Right ventricle myocardium inferior (tissue), 1 donor: ENCODE measurements at regions not wholly inside any gene's neighbourhood (a gene's known extent, or its start where the extent isn't known, plus 50 kb on each side); places are given as distances from the start of the nearest gene placed in this dataset.

ENCODE experiments used
- ATAC-seq: fragments of 200-7000 bp; cut with Tn5 transposase; one replicate; pipeline ENCODE4 v1.9.1; 2020; ENCODE audit warnings: mild to moderate bottlenecking, moderate library complexity
- DNase-seq: peaks from one replicate; pipeline ENCODE4 v3.0.0; 2021; ENCODE audit errors: missing footprints
- intact Hi-C: fragments of 100-400 bp; cut with DNase I; formaldehyde crosslinking; loops from one replicate; pipeline ENCODE4 v1.11.0; 2022
- donor health status: DM: no; HTN: yes; CAD: no; lungs with severe emphysema.

- DNase-seq (no peak), ATAC-seq (no peak)
- intact Hi-C loops = no loop called here
Measured at GRCh38 chr12:77477907-77478533, 352.7 kb upstream of the NAV3 start.

- intact Hi-C loops = no loop called here
- DNase-seq = no peak
- ATAC-seq = no peak
Measured at GRCh38 chr12:77471801-77472200, 358.9 kb upstream of the NAV3 start.

- DNase-seq (no peak), ATAC-seq (no peak)
- intact Hi-C loops = no loop called here
Measured at GRCh38 chr12:77469578-77470333, 360.9 kb upstream of the NAV3 start.

GRCh38 chr12:77442633-77443032 lies 377.3 kb upstream of the E2F7 start:
- ATAC-seq (no peak), DNase-seq (no peak)
- intact Hi-C loops = no loop called here

GRCh38 chr12:77439749-77440148 lies 374.4 kb upstream of the E2F7 start:
- no peak for DNase-seq
- intact Hi-C loops = no loop called here
- no peak for ATAC-seq

GRCh38 chr12:77438644-77439043 lies 373.3 kb upstream of the E2F7 start:
- no peak for ATAC-seq
- intact Hi-C loops = no loop called here
- no peak for DNase-seq

GRCh38 chr12:77437206-77437605 lies 371.8 kb upstream of the E2F7 start:
- ATAC-seq = no peak
- DNase-seq = no peak
- intact Hi-C loops = no loop called here

GRCh38 chr12:77435446-77436091 lies 370.2 kb upstream of the E2F7 start:
- ATAC-seq (peak; percentile 31), DNase-seq (no peak)
- intact Hi-C loops = no loop called here

GRCh38 chr12:77433799-77434198 lies 368.4 kb upstream of the E2F7 start:
- intact Hi-C loops = no loop called here
- DNase-seq (no peak), ATAC-seq (no peak)

GRCh38 chr12:77429426-77429825 lies 364.1 kb upstream of the E2F7 start:
- DNase-seq = no peak
- no peak for ATAC-seq
- intact Hi-C loops = no loop called here

GRCh38 chr12:77421152-77421551 lies 355.8 kb upstream of the E2F7 start:
- ATAC-seq = no peak
- intact Hi-C loops = no loop called here

GRCh38 chr12:77409551-77409950 lies 344.2 kb upstream of the E2F7 start:
- DNase-seq (no peak), ATAC-seq (no peak)
- intact Hi-C loops = no loop called here

More at GRCh38 chr12:77421152-77421551, 355.8 kb upstream of the E2F7 start:
- no peak for DNase-seq

GRCh38 chr12:77407931-77408330 lies 342.6 kb upstream of the E2F7 start:
- no peak for DNase-seq
- no peak for ATAC-seq
- intact Hi-C loops = no loop called here

- DNase-seq (no peak), ATAC-seq (no peak)
- intact Hi-C loops = no loop called here
Measured at GRCh38 chr12:77406219-77406905, 341.0 kb upstream of the E2F7 start.

GRCh38 chr12:77402716-77403115 lies 337.3 kb upstream of the E2F7 start:
- no peak for DNase-seq
- intact Hi-C loops = no loop called here
- ATAC-seq = no peak

GRCh38 chr12:77401770-77402081 lies 336.4 kb upstream of the E2F7 start:
- ATAC-seq = no peak
- intact Hi-C loops = no loop called here
- DNase-seq = no peak

GRCh38 chr12:77401064-77401769 lies 335.8 kb upstream of the E2F7 start:
- no peak for DNase-seq
- no peak for ATAC-seq
- intact Hi-C loops = no loop called here

- ATAC-seq = no peak
- no peak for DNase-seq
- intact Hi-C loops = no loop called here
Measured at GRCh38 chr12:77392467-77393088, 327.2 kb upstream of the E2F7 start.
